Pancreas (tissue), 10 donors: ENCODE measurements at regions not wholly inside any gene's neighbourhood (a gene's known extent, or its start where the extent isn't known, plus 50 kb on each side); places are given as distances from the start of the nearest gene placed in this dataset.

Experiments used
- ATAC-seq, 4 donors: fragments of 200-7000 bp; cut with Tn5 transposase; one replicate each; pipeline versions ENCODE4 v1.8.0 to v1.9.1; 2020; ENCODE audit warnings: mild to moderate bottlenecking in 4 of 4, moderate library complexity in 4 of 4
- DNase-seq, 6 donors: peaks; one replicate each; pipeline ENCODE4 v3.0.0-alpha.2; 2020
- FAIRE-seq: peaks from 2 replicates; lab custom pipeline; 2012; peaks lifted over from hg19 to GRCh38; lab: Jason Lieb, UNC
- H3K27ac ChIP-seq, 4 donors: fragments of 200-600 bp; sonication (generic); 1 replicate in 3 of 4; 2 replicates in 1 of 4; pipeline versions ENCODE4 v1.5.0 to v1.8.0; 2020
- H3K27me3 ChIP-seq, 4 donors: fragments of 200-600 bp; one replicate each; pipeline ENCODE4 v1.8.0; 2021
- H3K36me3 ChIP-seq, 3 donors: fragments of 200-600 bp; sonication (generic) in 1 of 3; one replicate each; pipeline versions ENCODE4 v1.5.0 to v1.8.0; 2020 to 2021
- H3K4me1 ChIP-seq, 3 donors: fragments of 200-600 bp; one replicate each; pipeline ENCODE4 v1.8.0; 2021
- H3K4me3 ChIP-seq, 4 donors: fragments of 200-600 bp; sonication (generic) in 2 of 4; one replicate each; pipeline versions ENCODE4 v1.5.0 to v1.8.0; 2020 to 2021
- H3K9me3 ChIP-seq, 4 donors: fragments of 200-600 bp; one replicate each; pipeline ENCODE4 v1.8.0; 2021
- WGBS, 2 donors: extraction: QIAGEN DNeasy Blood & Tissue Kit; methylation state at CpG; one replicate each; pipeline ENCODE4 v1.1.7; 2013; 5-methylcytosine and 5-hydroxymethylcytosine counted together
- intact Hi-C, 3 donors: fragments of 100-400 bp; cut with DNase I; formaldehyde crosslinking; loops; one replicate each; pipeline versions ENCODE4 v1.11.1 to v1.14.2; 2022
- TF ChIP-seq, protein P1 (sequence below), 4 donors: fragments of 200-600 bp; sonication (generic) in 3 of 4; IDR thresholded peaks; one replicate each; pipeline versions ENCODE4 v1.5.0 to v1.8.0; 2021; ENCODE audit warnings: antibody characterized with exemption in 4 of 4
- donor health status: healthy with polysubstance abuse.
- donor health status: DM: no; HTN: no; CAD: no; lungs with moderate emphysema.
- donor health status: DM: no; HTN: no; CAD: no.
- donor health status: control.
- donor health status: control.
- donor health status: Bipolar disorder and iron deficiency.
- donor health status: DM: yes; HTN: yes; CAD: no.
- donor health status: DM: no; HTN: no; CAD: no.
- donor health status: DM: no; HTN: no; CAD: no.
- donor health status: DM: yes; HTN: yes; CAD: no.

DNA sequence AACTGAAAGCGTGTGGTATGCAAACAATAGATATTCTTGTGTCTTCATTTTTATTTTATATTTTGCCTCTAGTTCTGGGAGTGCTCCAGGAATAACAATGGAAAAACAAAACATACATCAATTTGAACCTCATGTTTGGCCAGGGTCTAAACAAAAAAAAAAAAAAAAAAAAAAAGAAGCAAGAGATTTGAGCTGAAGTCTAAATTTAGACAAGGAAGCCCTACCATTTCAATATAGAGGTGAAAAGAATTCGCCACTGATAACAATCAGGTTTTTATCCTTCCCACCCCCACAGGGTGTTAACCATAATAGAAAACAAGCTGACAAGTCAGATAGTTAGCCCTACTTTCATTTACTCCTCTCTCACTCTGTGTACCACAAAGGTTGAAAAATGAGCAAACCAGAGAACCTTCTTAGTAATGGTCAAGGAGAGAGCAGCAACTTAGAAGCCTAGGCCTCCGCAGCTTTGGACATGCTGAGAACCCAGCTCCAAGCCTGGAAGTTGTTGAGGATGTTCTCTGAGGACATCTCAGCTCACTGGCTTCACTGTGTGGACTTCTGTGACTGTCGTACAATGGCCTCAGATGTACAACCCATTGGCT lies 118.2 kb upstream of the HMHB1 start:
- Histone ChIP-seq H3K27ac (no peak overlapping the region), H3K9me3 (no peaks in the 10 kb centered on the region), H3K4me1 (no peaks in the 10 kb centered on the region), H3K36me3 (no peaks in the 10 kb centered on the region), H3K27me3 (no peaks in the 10 kb centered on the region), H3K4me3 (no peak overlapping the region)
- DNase-seq: no peak
- no peak for ATAC-seq
- FAIRE-seq: no peak
- WGBS, 2 donors: 80 to 91% methylated on average over 4 of the region's 4 CpGs
- intact Hi-C loops: no loop called here
- TF ChIP-seq, protein P1, sequence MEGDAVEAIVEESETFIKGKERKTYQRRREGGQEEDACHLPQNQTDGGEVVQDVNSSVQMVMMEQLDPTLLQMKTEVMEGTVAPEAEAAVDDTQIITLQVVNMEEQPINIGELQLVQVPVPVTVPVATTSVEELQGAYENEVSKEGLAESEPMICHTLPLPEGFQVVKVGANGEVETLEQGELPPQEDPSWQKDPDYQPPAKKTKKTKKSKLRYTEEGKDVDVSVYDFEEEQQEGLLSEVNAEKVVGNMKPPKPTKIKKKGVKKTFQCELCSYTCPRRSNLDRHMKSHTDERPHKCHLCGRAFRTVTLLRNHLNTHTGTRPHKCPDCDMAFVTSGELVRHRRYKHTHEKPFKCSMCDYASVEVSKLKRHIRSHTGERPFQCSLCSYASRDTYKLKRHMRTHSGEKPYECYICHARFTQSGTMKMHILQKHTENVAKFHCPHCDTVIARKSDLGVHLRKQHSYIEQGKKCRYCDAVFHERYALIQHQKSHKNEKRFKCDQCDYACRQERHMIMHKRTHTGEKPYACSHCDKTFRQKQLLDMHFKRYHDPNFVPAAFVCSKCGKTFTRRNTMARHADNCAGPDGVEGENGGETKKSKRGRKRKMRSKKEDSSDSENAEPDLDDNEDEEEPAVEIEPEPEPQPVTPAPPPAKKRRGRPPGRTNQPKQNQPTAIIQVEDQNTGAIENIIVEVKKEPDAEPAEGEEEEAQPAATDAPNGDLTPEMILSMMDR (IDR thresholded peaks at IDR 0.05): no peak

DNA sequence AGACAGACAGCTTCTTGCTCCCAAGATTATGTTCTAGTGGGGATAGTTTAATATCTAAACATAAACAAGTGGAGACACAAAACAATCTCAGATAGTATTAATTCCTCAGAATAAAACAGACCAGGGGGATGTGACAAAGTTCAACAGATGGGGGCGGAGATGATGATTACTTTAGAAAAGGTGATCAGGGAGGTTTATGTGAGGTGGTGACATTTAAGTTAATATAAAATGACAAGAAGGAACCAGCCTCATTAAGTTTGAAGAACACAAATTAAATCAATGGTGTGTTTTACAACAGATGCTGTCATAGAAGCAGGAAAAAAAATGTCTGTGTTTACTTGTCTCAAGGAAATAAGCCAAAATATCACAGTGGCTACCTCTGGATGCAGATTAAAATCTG lies 119.6 kb upstream of the HMHB1 start:
- intact Hi-C loops: no loop called here
- H3K4me3 ChIP-seq: no peak overlapping the region
- H3K27ac ChIP-seq: no peak overlapping the region
- no peaks in the 10 kb centered on the region for H3K9me3 ChIP-seq
- no peaks in the 10 kb centered on the region for H3K4me1 ChIP-seq
- H3K36me3 ChIP-seq: no peaks in the 10 kb centered on the region
- FAIRE-seq: no peak
- H3K27me3 ChIP-seq: no peaks in the 10 kb centered on the region
- 89 to 90% methylated on average over 1 of the region's 1 CpG for WGBS, 2 donors
- TF ChIP-seq, protein P1 (IDR thresholded peaks at IDR 0.05): no peak
- no peak for ATAC-seq
- no peak for DNase-seq

DNA sequence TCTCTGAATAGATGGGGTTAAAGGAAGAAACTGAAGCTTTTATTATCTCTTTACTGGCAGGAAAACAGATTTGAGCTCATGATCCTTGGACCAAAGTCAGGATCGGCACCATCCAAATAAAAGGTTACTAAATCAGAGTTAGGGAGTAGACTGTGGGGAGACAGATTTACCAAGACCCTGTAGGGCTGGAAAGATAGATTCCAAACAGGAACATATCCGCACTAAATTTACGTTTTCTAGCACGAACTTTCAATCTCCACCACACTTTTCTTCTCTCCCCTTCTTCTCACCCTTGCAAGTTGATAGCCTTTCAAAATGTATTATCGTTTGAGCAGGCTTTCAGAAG lies 120.0 kb upstream of the HMHB1 start:
- Histone ChIP-seq H3K27ac (no peak overlapping the region), H3K9me3 (no peaks in the 10 kb centered on the region), H3K4me1 (no peaks in the 10 kb centered on the region), H3K36me3 (no peaks in the 10 kb centered on the region), H3K4me3 (no peak overlapping the region), H3K27me3 (no peaks in the 10 kb centered on the region)
- WGBS, 2 donors: 57 to 67% methylated on average over 5 of the region's 5 CpGs
- no peak for ATAC-seq
- no peak for DNase-seq
- intact Hi-C loops: no loop called here
- TF ChIP-seq, protein P1 (IDR thresholded peaks at IDR 0.05): no peak
- no peak for FAIRE-seq

DNA sequence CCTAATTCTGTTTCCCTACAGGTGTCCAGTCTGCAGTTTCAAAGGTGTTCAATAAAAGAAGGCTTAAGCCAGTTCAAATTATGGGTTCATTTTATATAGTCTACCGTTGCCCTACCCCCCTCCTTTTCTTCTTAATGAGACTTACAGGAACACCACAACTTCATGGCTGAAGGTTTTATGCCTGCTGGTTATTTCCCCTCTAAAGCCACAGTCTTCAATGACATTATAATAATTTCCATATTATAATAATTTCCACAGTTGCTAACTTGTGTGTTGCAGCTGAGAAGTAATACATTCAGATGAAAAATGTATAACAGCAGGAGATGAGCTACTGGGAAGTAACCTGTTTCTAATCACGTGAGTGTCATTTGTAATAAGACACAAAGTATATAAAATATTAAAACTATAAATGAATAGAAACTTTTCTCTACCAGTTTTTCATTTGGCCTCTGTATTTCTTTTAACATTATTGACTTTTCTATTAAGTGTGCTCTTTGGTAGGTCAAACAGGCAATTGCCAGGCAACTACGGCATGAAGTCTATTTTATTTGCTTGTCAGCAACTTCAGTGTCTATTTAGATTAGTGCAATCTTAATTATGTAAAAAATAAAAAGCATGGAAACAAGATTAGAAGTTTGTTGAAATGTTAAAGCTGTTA lies 120.5 kb upstream of the HMHB1 start:
- 41 to 55% methylated on average over 3 of the region's 3 CpGs for WGBS, 2 donors
- no peak for ATAC-seq

DNA sequence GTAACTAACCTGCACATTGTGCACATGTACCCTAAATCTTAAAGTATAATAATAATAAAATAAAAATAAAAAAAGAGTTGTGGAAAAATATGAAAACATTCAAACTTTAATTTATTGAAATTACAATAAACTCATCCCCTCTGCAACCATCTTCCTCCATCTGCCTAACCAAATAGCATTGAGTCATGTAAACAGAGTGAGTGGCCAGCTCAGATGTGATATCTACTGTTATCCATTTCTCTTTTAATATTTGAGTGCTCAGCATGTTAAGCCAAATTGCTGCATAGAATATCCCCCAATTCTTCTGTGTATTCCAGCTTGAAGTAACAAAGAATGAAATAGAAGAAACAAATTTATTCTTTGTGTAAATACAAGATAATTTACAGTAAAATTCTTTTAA lies 124.4 kb upstream of the HMHB1 start:
- FAIRE-seq: no peak
- intact Hi-C loops: no loop called here

More for the DNA sequence above, 120.5 kb upstream of the HMHB1 start:
- no peaks in the 10 kb centered on the region for H3K4me1 ChIP-seq
- H3K4me3 ChIP-seq: no peak overlapping the region
- no peaks in the 10 kb centered on the region for H3K36me3 ChIP-seq
- FAIRE-seq: no peak
- TF ChIP-seq, protein P1 (IDR thresholded peaks at IDR 0.05): no peak
- intact Hi-C loops: no loop called here
- no peak for DNase-seq
- no peak overlapping the region for H3K27ac ChIP-seq
- no peaks in the 10 kb centered on the region for H3K9me3 ChIP-seq
- H3K27me3 ChIP-seq: no peaks in the 10 kb centered on the region

More for the DNA sequence above, 124.4 kb upstream of the HMHB1 start:
- DNase-seq: no peak
- Histone ChIP-seq H3K4me1 (no peaks in the 10 kb centered on the region), H3K27ac (no peak overlapping the region), H3K27me3 (no peaks in the 10 kb centered on the region), H3K36me3 (no peaks in the 10 kb centered on the region), H3K9me3 (no peaks in the 10 kb centered on the region), H3K4me3 (no peak overlapping the region)
- ATAC-seq: no peak
- TF ChIP-seq, protein P1 (IDR thresholded peaks at IDR 0.05): no peak
